KMS-11 (cell line): ENCODE measurements at regions not wholly inside any gene's neighbourhood (a gene's known extent, or its start where the extent isn't known, plus 50 kb on each side); places are given as distances from the start of the nearest gene placed in this dataset.

ENCODE experiments used
- H2AFZ ChIP-seq: fragments of 200-600 bp; sonication (generic); 2 replicates; pipeline ENCODE4 v1.6.1; 2016; ENCODE audit warnings: antibody characterized with exemption, mixed run types, low read depth
- H3K27ac ChIP-seq: fragments of 200-600 bp; sonication (generic); 2 replicates; pipeline ENCODE4 v1.6.1; 2016; ENCODE audit warnings: mild to moderate bottlenecking, mixed run types
- H3K27me3 ChIP-seq: fragments of 200-600 bp; sonication (generic); 2 replicates; pipeline ENCODE4 v1.6.1; 2017; ENCODE audit warnings: mild to moderate bottlenecking, low read depth, mixed run types, moderate library complexity; ENCODE audit not compliant: insufficient read depth
- H3K36me3 ChIP-seq: fragments of 200-600 bp; sonication (generic); 2 replicates; pipeline ENCODE4 v1.6.1; 2017; ENCODE audit warnings: mild to moderate bottlenecking, mixed run types; ENCODE audit not compliant: insufficient read depth
- H3K4me1 ChIP-seq: fragments of 200-600 bp; sonication (generic); 2 replicates; pipeline ENCODE4 v1.6.1; 2016; ENCODE audit warnings: mild to moderate bottlenecking, low read depth, mixed run types; ENCODE audit not compliant: poor library complexity, severe bottlenecking
- H3K4me2 ChIP-seq: fragments of 200-600 bp; sonication (generic); 2 replicates; pipeline ENCODE4 v1.7.0; 2016; ENCODE audit warnings: mild to moderate bottlenecking, mixed run types
- H3K4me3 ChIP-seq: fragments of 200-600 bp; sonication (generic); IDR thresholded peaks from 2 replicates; pipeline ENCODE4 v1.6.1; 2017; ENCODE audit warnings: low read depth, low read length, mixed read lengths; ENCODE audit not compliant: insufficient read depth
- H3K79me2 ChIP-seq: fragments of 200-600 bp; sonication (generic); 2 replicates; pipeline ENCODE4 v1.6.1; 2016; ENCODE audit warnings: low read depth, mixed run types; ENCODE audit not compliant: insufficient read depth
- H3K9ac ChIP-seq: fragments of 200-600 bp; sonication (generic); 2 replicates; pipeline ENCODE4 v1.6.1; 2016; ENCODE audit warnings: mild to moderate bottlenecking, mixed run types
- H4K20me1 ChIP-seq: fragments of 200-600 bp; sonication (generic); 2 replicates; pipeline ENCODE4 v1.6.1; 2016; ENCODE audit warnings: mild to moderate bottlenecking, mixed run types; ENCODE audit not compliant: insufficient read depth
- CTCF ChIP-seq: fragments of 200-600 bp; sonication (generic); conservative IDR thresholded peaks from 2 replicates; pipeline ENCODE4 v1.6.1; 2017; ENCODE audit warnings: low read depth, mild to moderate bottlenecking, antibody characterized with exemption, low read length, moderate library complexity, mixed read lengths

- H4K20me1 ChIP-seq, result no peaks in the 10 kb centered on the region
- H3K9ac ChIP-seq, result no peak overlapping the region
- no peak overlapping the region for H3K27ac ChIP-seq
- H3K27me3 ChIP-seq, result no peaks in the 10 kb centered on the region
- no peak overlapping the region for H3K4me3 ChIP-seq
- H3K36me3 ChIP-seq, result no peaks in the 10 kb centered on the region
- no peaks in the 10 kb centered on the region for H3K79me2 ChIP-seq
- TF ChIP-seq CTCF, result no peak
- peaks cover 14% of the 10 kb centered on the region for H3K4me1 ChIP-seq
- no peak overlapping the region for H3K4me2 ChIP-seq
- no peak overlapping the region for H2AFZ ChIP-seq
Measured at GRCh38 chr2:48135797-48136196, 178.7 kb upstream of the FOXN2 start.

- Histone ChIP-seq H3K9ac (no peak overlapping the region), H3K36me3 (no peaks in the 10 kb centered on the region), H3K27me3 (no peaks in the 10 kb centered on the region), H4K20me1 (no peaks in the 10 kb centered on the region), H2AFZ (no peak overlapping the region), H3K27ac (no peak overlapping the region), H3K79me2 (no peaks in the 10 kb centered on the region), H3K4me2 (no peak overlapping the region), H3K4me3 (no peak overlapping the region), H3K4me1 (no peaks in the 10 kb centered on the region)
- no peak for TF ChIP-seq CTCF
Measured at GRCh38 chr2:48137829-48138228, 176.7 kb upstream of the FOXN2 start.

- H3K27ac ChIP-seq, result no peak overlapping the region
- no peaks in the 10 kb centered on the region for H3K27me3 ChIP-seq
- no peak overlapping the region for H3K9ac ChIP-seq
- H2AFZ ChIP-seq, result no peak overlapping the region
- no peak overlapping the region for H3K4me3 ChIP-seq
- H4K20me1 ChIP-seq, result no peaks in the 10 kb centered on the region
- H3K4me2 ChIP-seq, result no peak overlapping the region
- no peaks in the 10 kb centered on the region for H3K36me3 ChIP-seq
- no peaks in the 10 kb centered on the region for H3K79me2 ChIP-seq
- H3K4me1 ChIP-seq, result no peaks in the 10 kb centered on the region
- TF ChIP-seq CTCF, result no peak
Measured at GRCh38 chr2:48138898-48139297, 175.6 kb upstream of the FOXN2 start.

GRCh38 chr2:48140586-48140985, 173.9 kb upstream of the FOXN2 start:
- no peaks in the 10 kb centered on the region for H4K20me1 ChIP-seq
- no peaks in the 10 kb centered on the region for H3K79me2 ChIP-seq
- no peaks in the 10 kb centered on the region for H3K27me3 ChIP-seq
- no peak for TF ChIP-seq CTCF
- H3K4me2 ChIP-seq, result no peak overlapping the region
- H3K36me3 ChIP-seq, result no peaks in the 10 kb centered on the region
- no peak overlapping the region for H2AFZ ChIP-seq
- H3K4me1 ChIP-seq, result peaks cover 13% of the 10 kb centered on the region
- no peak overlapping the region for H3K9ac ChIP-seq
- no peak overlapping the region for H3K27ac ChIP-seq
- H3K4me3 ChIP-seq, result no peak overlapping the region
